PC-3 (cell line): ENCODE measurements at regions not wholly inside any gene's neighbourhood (a gene's known extent, or its start where the extent isn't known, plus 50 kb on each side); places are given as distances from the start of the nearest gene placed in this dataset.

ENCODE experiments used
- EZH2phosphoT487 ChIP-seq: fragments of 300-600 bp; sonication (generic); IDR thresholded peaks from 2 replicates; pipeline ENCODE4 v1.6.1; 2018; ENCODE audit warnings: mild to moderate bottlenecking, antibody characterized with exemption, low read length, borderline replicate concordance
- TF ChIP-seq, protein P1 (sequence below): fragments of 300-600 bp; sonication (generic); conservative IDR thresholded peaks from 2 replicates; pipeline ENCODE4 v1.5.1; 2017; ENCODE audit warnings: antibody characterized with exemption, low read depth, mild to moderate bottlenecking, low read length

DNA sequence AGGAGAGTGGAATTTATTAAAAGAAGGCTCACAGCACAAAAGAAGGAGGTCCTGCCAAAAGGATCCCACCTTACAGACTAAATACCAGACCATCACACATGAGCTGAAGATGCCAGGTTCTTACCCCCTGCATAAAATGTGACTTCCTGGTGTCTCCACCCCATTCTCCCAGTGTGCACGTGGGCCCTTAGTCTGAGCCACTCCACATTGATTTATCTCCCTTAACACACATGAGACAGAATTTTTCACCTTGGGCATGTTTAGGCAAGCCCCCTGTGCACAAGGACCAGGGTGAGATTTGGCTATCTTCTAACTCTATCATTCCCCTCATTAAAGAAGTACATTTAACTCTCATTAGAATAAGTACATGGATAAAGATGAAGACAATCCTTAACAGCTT, 916.7 kb downstream of the PLOD2 start:
- TF ChIP-seq, protein P1, sequence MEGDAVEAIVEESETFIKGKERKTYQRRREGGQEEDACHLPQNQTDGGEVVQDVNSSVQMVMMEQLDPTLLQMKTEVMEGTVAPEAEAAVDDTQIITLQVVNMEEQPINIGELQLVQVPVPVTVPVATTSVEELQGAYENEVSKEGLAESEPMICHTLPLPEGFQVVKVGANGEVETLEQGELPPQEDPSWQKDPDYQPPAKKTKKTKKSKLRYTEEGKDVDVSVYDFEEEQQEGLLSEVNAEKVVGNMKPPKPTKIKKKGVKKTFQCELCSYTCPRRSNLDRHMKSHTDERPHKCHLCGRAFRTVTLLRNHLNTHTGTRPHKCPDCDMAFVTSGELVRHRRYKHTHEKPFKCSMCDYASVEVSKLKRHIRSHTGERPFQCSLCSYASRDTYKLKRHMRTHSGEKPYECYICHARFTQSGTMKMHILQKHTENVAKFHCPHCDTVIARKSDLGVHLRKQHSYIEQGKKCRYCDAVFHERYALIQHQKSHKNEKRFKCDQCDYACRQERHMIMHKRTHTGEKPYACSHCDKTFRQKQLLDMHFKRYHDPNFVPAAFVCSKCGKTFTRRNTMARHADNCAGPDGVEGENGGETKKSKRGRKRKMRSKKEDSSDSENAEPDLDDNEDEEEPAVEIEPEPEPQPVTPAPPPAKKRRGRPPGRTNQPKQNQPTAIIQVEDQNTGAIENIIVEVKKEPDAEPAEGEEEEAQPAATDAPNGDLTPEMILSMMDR, result no peak
- TF ChIP-seq EZH2phosphoT487, result no peak
